NCI-H774 (cell line): ENCODE measurements at regions not wholly inside any gene's neighbourhood (a gene's known extent, or its start where the extent isn't known, plus 50 kb on each side); places are given as distances from the start of the nearest gene placed in this dataset.

Experiments used
- DNase-seq: peaks from one replicate; lab custom pipeline; 2025; lab: John Stamatoyannopoulos, UW

DNA sequence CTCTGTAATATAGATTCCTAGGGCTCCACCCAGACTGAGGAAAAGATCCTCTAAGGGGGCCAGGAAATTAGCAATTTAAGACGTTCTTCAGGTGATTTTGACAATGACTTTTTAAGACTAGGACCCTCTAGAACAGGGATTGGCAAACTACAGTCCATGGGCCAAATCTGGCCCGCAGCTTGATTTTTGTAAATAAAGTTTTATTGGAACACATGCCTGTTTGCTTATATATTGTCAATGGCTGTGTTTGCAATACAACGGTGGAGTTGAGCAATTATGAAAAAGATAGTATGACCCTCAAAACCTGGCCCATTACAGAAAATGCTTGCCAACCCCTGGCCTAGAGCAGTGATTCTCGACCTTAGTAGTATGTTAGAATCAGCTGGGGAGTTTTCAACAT is 181.9 kb downstream of the SOX9 start:
- no peak for DNase-seq

DNA sequence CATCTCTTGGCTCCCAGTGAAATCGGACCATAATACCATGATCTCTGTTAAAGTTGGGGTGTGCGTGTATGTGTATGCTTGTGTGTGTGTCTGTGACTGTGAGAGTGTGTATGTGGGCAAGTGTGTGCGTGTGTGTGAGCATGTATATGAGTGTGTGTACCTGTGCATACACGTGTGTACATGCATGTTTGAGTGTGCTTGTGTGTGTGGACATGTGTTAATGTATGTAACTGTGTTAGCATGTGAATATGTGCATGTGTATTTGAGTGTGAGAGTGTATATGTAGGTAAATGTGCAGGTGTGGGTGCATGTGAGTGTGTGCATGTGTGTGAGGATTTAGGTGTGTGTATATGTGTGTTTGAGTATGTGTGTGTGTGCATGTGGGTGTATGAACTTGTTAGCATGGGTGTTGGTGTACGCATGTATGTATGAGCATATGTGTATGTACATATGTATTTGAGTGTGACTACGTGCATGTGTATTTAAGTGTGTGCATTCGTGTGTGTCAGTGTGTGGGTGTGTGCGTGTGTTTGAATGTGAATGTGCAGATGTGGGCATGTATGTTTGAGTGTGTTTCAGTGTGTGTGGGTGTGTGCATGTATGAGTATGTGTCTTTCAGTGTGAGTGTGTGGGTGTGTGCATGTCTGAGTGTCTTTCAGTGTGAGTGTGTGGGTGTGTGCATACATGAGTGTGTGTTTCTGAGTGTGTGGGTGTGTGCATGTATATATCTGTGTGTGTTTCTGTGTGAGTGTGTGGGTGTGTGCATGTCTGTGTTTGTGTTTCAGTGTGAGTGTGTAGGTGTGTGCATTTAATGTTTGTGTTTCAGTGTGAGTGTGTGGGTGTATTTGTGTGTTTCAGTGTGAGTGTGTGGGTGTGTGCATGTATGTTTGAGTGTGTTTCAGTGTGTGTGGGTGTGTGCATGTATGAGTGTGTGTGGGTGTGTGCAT is 183.2 kb downstream of the SOX9 start:
- no peak for DNase-seq

DNA sequence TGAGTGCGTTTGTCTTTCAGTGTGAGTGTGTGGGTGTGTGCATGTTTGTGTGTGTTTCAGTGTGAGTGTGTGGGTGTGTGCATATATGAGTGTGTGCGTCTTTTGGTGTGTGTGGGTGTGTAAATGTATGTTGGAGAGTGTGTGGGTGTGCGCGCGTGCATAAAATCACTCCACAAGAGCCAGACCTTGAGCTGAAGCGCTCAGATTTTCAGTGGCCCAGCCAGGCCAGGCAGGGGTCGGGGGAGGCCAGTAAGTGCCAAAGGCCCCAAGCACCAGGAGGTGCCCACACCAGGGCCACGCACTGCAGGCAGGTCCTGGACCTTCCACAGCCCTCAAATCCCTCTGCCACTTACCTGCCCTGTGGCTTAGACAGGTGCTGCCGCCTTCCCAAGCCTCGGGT is 184.0 kb downstream of the SOX9 start:
- DNase-seq, result no peak

DNA sequence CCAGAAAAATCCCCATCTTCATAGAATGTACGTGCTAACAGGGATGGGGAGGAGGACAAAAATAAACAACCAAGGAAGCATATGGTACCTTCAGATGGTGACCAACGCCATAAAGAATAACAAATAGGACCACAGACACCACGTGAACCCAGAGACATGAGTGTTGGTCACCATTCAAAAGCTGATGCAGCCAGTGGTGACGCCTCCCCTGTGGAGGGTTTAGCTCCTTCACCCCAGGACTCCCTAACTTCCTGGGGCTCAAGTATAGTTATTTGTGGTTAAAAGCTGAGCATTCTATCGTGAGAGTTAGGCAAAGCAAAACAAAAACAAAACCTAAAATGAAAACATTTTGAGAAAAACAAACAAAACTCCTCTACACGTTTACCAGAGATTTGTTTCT is 184.7 kb downstream of the SOX9 start:
- DNase-seq, result no peak

DNA sequence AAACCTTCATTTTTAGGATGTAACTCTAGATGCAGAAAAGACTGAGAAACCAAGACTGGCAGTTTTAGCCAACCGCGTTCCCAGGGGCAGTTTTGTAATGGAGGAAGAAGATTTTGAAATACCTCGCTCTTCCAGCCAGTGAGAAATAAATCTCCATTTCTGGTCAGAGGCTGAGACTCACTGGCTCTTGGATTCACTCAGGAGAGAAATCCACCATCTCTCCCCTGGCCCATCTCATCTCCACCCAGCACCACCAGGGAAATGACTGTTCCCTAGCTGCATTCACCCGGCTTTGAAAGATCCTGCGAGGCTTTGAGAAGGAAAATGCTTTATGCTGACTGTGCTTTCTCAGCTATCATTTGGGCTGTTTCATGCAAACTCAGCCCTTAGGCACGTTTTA is 185.2 kb downstream of the SOX9 start:
- peak; percentile 60 for DNase-seq

DNA sequence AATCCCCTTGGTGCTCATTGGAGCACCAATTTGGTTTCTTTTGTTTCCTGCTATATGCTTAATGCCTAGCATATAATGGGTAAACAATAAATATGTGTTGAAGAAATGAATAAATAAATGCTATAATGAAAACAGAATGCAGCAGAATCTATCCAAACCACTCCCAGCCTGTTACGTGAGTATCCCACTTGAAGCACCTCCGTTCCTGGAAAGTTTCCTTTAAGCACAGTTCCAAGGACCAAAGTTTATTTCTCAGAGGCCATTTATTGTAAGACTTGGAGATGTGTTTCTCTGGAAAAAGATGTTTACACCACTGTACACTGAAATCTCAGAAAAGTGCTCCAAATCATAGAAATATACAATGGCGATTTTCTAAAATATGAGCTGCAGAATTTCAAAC is 187.0 kb downstream of the SOX9 start:
- DNase-seq, result no peak

DNA sequence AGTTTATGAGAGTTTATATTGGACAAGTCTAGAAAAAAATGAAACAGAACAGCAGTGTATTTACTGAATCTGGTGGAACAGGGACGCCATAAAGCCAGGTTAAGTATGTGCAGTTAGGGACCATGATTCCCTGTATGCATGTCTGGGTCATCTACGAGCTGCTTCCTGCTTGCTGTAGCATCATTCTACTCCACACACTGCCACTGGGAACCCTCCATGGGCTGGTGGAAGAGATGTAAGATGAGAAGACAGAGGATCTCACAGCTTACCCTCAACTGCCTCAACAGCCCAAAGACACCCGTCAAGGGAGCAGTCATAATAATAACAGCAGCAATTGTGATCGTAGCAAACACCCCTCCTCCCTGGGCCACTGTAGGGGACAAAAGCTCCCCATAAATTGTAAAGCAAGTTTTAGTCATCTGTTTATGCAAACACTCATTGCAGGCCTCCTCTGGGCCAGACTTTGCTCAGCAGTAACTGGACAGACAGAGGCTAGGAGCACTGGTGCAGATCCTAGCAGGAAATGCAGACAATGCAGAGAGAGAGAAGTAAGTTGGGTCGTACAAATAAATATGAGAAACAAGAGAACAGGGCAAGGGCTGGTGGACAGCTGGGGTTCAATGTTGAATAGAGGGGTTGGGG is 188.0 kb downstream of the SOX9 start:
- DNase-seq, result peak; percentile 10

DNA sequence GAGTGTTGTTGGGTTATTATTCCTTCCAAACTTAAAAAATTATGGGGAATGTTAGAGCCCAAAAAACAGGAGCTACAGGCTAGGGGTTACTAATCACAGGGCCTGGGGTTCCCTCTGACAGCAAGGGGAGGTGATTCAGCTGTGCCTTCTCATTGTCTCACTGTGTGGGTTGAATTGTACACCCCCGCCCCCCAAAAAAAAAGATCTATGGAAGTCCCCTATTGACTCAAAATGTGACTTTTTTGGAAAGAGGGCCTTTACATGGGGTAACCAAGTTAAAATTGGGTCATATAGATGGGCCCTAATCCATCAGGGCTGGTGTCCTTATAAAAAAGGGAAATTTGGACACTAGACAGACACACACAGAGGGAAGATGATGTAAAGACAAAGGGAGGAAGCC is 190.2 kb downstream of the SOX9 start:
- DNase-seq, result no peak

DNA sequence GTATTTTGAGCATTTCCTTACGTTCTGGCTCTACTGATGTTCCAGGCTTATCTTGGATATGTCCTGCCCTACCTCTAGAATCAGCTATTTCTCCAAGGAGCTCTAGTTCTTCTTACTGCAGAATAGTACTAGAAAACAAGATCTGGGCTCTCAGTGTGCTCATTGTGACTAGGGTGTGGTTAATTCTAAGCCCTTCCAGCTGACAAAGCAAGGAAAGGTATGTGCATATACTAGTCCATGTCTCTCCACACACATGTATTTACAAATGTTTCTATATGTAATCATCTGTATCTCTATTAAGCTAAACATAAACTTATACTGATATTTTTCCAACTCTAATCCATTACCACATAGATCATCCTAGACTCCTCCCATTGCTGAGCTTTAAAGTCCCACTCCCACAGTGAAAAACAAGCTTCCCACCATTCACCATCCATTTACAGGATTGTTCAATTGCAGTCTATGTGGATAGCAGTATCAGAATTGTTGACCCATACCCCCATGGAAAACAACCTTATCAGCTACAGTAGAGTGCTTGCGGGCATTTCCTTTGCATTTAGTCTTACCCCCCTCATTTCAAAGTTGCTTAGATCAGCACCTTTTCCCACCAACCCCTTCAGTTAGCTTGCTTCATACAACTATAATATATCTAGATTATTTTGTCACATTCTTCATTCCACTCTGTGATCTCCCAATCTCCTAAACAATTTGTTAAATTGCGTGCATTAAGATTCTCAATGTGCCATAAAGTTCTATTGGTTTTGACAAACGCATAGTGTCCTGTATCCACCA is 194.5 kb downstream of the SOX9 start:
- DNase-seq, result no peak

DNA sequence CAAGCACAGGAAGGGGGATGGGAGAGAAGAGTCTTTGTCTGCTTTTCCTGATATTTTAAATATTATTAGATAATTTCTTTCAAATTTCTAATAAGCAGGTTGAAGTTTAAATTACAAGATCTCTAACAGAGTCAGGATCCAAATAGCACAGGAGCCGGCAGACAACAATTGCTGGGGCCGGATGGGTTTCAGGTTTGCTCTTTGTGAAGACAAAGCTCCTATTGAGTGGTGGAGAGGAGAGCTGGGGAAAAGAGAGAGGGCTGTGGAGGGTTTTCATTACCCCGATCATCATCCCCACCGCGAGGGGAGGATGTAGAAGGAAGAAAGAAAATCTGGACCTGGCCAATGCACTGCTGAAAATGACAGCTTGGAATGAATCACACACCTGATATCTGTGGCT is 197.3 kb downstream of the SOX9 start:
- DNase-seq, result no peak

DNA sequence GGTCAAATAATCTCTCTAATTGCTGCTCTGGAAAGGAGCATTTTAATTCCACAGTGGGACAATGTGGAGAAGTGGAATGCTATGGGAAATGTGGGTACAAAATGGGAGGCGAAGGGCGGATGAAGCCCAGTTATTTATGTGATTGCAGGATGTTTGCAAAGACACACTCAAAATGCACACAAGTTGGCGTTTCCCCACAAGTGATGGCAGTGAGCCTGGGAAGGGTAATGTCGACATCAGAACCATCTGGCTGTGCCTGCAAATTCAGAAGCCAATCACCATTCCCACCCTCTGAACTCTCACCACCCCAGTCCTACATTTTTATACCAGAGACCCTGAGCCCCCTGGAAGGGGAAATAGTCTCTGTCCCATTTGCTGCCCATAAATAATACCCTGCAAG is 201.1 kb downstream of the SOX9 start:
- no peak for DNase-seq

DNA sequence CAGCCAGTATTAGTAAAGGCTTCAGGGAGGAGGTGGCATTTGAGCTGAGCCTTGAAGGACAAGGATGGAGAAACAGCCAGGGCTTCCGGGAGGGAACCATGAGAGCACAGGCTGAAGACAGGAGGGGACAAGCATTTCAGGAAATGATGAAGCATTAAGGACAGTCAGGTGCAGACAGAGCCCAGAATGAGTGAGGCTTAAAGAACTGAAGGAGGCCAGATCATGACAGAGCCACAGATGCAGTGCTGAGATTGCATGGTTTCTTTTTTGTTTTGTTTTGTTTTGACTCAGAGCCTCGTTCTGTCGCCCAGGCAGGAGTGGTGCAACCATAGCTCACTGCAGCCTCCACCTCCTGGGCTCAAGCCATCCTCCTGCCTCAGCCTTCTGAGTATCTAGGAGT is 211.5 kb downstream of the SOX9 start:
- DNase-seq, result no peak

DNA sequence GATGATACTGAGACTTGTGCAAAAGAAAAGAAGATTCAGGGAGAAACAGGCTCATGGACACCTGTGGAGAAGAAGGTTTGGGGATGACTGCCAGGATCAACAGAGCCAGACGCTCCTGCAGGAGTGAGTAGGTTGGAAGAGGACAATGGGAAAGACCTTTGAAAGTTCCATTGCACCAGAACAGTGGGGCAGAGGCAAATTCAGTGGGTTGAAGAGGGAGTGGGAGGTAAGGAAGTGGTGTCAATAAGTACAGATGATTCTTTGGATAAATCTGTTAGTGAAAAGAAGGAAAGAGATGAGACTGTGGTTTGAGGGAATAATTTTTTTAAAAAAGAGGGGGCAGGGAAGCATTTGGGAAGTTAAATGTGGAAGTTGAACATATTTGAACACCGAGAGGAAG is 212.8 kb downstream of the SOX9 start:
- no peak for DNase-seq

DNA sequence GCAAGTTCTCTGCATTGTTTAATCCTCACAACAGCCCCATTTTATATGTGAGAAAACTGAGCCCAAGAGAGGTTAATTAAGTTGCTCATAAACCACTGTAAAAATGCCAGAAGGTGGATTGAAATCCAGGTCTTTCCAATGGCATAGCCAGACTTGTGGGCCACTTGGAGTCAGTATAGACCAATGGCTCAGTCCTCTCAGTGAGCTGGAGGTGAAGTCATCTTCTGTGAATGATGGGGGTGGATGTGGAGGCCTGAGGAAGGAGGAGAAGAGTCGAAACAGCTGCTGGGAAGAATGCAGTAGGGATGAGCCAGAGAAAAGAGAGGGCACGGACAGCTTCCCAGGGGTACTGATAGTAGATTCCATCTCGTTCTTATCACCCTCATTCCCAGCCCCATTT is 213.4 kb downstream of the SOX9 start:
- DNase-seq, result no peak

DNA sequence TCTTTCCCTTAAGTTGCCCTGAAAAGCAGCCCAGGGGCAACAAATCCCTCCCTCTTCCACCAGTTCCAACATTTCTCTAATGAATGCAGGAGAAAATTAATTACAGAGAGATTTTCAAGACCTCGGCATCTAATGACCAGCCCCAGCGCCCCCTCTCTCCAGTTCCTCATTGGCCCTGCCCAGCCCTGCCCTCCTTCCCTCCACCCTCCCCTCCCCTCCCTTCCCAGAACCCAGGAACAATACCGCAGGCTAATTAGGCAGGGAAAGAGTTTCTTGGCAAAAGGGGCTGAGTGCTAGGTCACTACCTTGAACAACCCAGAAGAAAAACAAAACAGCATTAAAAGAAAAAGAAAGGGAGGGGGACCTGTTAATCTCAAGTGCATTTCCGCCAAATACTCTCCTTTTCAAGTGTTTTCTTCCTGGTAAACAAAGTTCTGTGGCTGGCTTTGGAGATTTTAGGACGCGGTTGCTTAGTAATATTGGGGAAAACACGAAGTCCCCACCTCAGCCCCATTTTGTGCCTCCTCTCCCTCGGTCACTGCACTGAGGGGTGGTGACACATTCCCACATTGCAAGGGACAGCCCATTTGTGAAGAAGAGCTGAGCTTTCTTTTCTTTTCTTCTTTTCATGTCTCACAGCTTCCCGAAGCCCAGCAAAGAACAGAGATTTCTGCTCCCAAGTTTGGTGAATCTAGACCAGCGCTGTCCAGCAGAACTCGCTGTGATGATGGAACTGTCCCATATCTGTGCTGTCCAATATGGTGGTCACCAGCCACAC is 215.4 kb downstream of the SOX9 start:
- DNase-seq, result peak; percentile 38

DNA sequence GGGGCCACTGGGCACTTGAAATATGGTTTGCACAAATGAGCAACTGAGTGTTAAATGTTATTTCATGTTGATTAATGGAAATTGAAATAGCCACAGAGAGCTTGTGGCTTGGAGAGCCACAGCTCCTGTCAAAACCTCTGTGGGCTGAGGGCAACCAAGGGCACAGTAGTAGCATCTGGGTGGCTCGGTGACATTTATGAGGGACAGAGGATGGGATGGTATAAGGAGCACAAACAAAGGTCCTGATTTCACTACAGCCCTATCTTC is 215.9 kb downstream of the SOX9 start:
- no peak for DNase-seq

DNA sequence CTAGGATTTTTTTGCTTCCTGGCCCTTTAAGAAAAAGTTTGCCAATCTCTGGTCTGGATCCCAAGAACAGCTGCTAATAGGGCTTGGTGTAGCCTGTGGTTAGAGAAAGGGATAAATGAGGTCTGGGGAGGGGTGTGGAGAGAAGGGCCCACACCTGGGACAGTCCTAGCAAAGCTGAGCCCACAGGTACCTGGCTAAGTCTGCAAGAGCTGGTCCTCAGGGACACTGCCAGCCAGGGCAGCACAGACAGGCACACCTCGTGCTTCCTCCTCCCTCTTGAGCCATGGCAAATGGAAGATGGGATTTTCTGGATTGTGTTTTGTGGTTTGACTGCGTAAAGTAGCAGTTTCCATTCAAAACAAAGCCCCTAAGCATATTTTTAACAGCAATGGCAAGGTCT is 217.5 kb downstream of the SOX9 start:
- DNase-seq, result no peak

DNA sequence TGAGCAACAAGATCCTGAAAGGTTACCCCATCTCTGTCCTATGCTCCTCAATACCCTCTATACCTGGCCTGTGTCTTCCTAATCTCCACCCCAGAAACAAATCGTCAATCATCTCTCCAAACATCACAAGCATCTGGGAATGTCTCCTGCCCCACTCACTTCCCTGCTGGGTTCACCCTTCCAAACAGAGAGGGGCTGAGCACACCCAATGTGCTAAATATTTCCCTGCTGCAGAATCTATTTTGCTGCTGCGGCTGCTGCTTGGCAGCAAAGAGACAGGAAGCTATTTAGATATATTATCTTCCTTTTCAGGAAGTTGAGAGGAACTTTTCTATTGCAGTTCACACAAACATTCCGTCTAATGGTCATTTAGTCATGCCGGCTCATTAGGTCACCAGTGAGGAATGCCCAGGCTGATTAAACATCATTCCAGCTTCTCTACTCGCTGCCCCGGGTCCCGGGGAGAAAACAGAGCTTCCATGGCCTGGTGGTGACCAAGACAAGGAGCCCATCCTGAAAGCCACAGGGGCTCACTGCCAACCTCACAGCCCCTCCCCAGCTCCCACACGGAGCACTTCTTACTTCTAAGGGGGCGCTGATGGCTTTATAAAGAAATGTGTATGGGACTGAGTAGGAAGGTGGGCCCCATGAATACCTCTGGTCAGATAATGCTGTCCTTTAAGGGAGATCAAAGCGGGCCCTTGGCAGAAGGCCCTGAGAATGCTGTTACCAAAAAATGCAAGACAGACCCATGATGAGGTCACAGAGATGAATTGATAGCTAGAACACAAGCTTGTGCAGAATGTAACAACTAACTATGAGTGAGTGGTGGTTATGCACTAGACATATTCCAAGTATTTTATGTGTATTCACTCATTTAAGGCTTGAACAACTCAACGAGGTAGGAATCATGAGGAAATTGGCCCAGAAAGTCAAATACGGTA is 218.3 kb downstream of the SOX9 start:
- peak; percentile 2 for DNase-seq

DNA sequence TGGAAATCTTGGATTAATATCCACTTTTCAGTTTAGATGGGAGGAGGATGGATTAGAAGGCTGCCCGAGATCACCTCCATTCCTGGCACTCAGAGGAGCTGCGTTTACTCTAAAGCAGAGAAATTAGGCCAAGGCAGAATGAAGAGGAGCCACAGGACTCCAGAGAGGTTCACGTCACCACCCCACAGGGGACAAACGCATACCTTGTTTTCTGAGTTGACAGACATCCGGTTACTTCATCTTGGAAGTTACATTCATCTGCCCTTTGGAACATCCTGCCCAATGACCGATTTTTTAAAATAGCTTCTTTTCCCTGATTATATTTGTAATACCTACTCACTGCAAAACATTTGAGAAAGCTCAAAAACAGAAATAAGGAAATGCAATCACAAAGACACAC is 220.0 kb downstream of the SOX9 start:
- no peak for DNase-seq

DNA sequence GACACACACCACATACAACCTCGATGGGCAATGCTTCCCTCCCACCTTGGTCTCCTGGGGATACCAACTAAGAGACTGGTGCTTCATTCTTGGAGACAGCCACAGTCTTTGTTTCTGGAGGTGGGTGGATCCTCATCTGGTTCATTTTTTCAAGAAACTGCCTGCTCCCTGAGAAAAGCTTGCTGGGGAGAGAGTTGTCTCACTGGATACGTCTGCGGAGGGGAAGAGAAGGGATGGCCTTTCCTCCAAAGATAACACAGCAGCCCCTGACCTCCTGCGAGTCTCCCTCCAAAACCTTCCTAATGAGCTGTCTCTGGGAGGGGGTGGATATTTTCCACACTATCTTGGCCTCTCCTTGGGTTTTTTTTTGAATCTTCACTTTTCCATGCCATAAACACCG is 221.2 kb downstream of the SOX9 start:
- DNase-seq, result no peak
